C4-2B (cell line): ENCODE measurements at regions not wholly inside any gene's neighbourhood (a gene's known extent, or its start where the extent isn't known, plus 50 kb on each side); places are given as distances from the start of the nearest gene placed in this dataset.

ENCODE experiments used
- H3K27ac ChIP-seq: fragments of 450-650 bp; 2 replicates; pipeline ENCODE4 v1.5.1; 2017
- CTCF ChIP-seq: fragments of 450-650 bp; conservative IDR thresholded peaks from 2 replicates; pipeline ENCODE4 v1.5.1; 2017; ENCODE audit warnings: mild to moderate bottlenecking
- ZFX ChIP-seq: fragments of 450-650 bp; IDR thresholded peaks from 2 replicates; pipeline ENCODE4 v1.6.1; 2017

GRCh38 chr2:100658017-100658416 is 95.2 kb downstream of the PDCL3 start:
- no peak for TF ChIP-seq CTCF
- no peak for TF ChIP-seq ZFX

GRCh38 chr2:100660851-100661584 is 98.2 kb downstream of the PDCL3 start:
- no peak overlapping the region for H3K27ac ChIP-seq
- no peak for TF ChIP-seq ZFX
- no peak for TF ChIP-seq CTCF

More at GRCh38 chr2:100658017-100658416, 95.2 kb downstream of the PDCL3 start:
- no peak overlapping the region for H3K27ac ChIP-seq

- TF ChIP-seq ZFX: no peak
- TF ChIP-seq CTCF: no peak
- H3K27ac ChIP-seq: no peak overlapping the region
These were observed 100.1 kb downstream of the PDCL3 start for GRCh38 chr2:100662866-100663265.

GRCh38 chr2:100664021-100664755 is 101.4 kb downstream of the PDCL3 start:
- no peak overlapping the region for H3K27ac ChIP-seq
- TF ChIP-seq CTCF (no peak), ZFX (no peak)

- H3K27ac ChIP-seq: no peak overlapping the region
- TF ChIP-seq CTCF (no peak), ZFX (no peak)
These were observed 101.9 kb downstream of the PDCL3 start for GRCh38 chr2:100664756-100665101.

GRCh38 chr2:100666996-100667395 is 104.2 kb downstream of the PDCL3 start:
- no peak overlapping the region for H3K27ac ChIP-seq
- TF ChIP-seq CTCF (no peak), ZFX (no peak)

- no peak overlapping the region for H3K27ac ChIP-seq
- no peak for TF ChIP-seq CTCF
- no peak for TF ChIP-seq ZFX
These were observed 105.0 kb downstream of the PDCL3 start for GRCh38 chr2:100667801-100668200.
